Epithelial cell of prostate (primary cell): ENCODE measurements at regions not wholly inside any gene's neighbourhood (a gene's known extent, or its start where the extent isn't known, plus 50 kb on each side); places are given as distances from the start of the nearest gene placed in this dataset.

Experiments
- DNase-seq: peaks from one replicate; pipeline ENCODE4 v3.0.0-alpha.2; 2011; ENCODE audit warnings: low read depth, low spot score
- H3K27ac ChIP-seq: fragments of 450-650 bp; 2 replicates; pipeline ENCODE4 v1.5.1; 2017; ENCODE audit warnings: mild to moderate bottlenecking

- H3K27ac ChIP-seq = no peak overlapping the region
- no peak for DNase-seq
Observed at GRCh38 chr4:185920691-185921260, 108.8 kb upstream of the SORBS2 start.

- no peak overlapping the region for H3K27ac ChIP-seq
- no peak for DNase-seq
Observed at GRCh38 chr4:185921583-185922555, 109.9 kb upstream of the SORBS2 start.

GRCh38 chr4:185924458-185925044 is 112.6 kb upstream of the SORBS2 start:
- DNase-seq = no peak
- H3K27ac ChIP-seq = no peak overlapping the region

GRCh38 chr4:185925910-185926360 is 113.9 kb upstream of the SORBS2 start:
- H3K27ac ChIP-seq = no peak overlapping the region
- DNase-seq = no peak

- DNase-seq = no peak
- no peak overlapping the region for H3K27ac ChIP-seq
Observed at GRCh38 chr4:185931375-185931774, 119.4 kb upstream of the SORBS2 start.

- DNase-seq = no peak
- no peak overlapping the region for H3K27ac ChIP-seq
Observed at GRCh38 chr4:185931986-185932385, 120.0 kb upstream of the SORBS2 start.

GRCh38 chr4:185932491-185932890 is 120.5 kb upstream of the SORBS2 start:
- DNase-seq = no peak
- H3K27ac ChIP-seq = no peak overlapping the region

- H3K27ac ChIP-seq = no peak overlapping the region
- DNase-seq = no peak
Observed at GRCh38 chr4:185933078-185933581, 121.1 kb upstream of the SORBS2 start.

- no peak for DNase-seq
- no peak overlapping the region for H3K27ac ChIP-seq
Observed at GRCh38 chr4:185936650-185937376, 124.8 kb upstream of the SORBS2 start.

GRCh38 chr4:185938654-185939053 is 126.7 kb upstream of the SORBS2 start:
- H3K27ac ChIP-seq = no peak overlapping the region
- DNase-seq = no peak

GRCh38 chr4:185941461-185941860 is 127.5 kb upstream of the TLR3 start:
- no peak overlapping the region for H3K27ac ChIP-seq
- no peak for DNase-seq

- DNase-seq = no peak
- no peak overlapping the region for H3K27ac ChIP-seq
Observed at GRCh38 chr4:185945252-185945651, 123.7 kb upstream of the TLR3 start.

GRCh38 chr4:185945906-185946305 is 123.0 kb upstream of the TLR3 start:
- DNase-seq = no peak
- no peak overlapping the region for H3K27ac ChIP-seq

GRCh38 chr4:185950891-185951290 is 118.1 kb upstream of the TLR3 start:
- no peak for DNase-seq
- H3K27ac ChIP-seq = no peak overlapping the region

- DNase-seq = no peak
- H3K27ac ChIP-seq = no peak overlapping the region
Observed at GRCh38 chr4:185955151-185955770, 113.7 kb upstream of the TLR3 start.

- no peak overlapping the region for H3K27ac ChIP-seq
- no peak for DNase-seq
Observed at GRCh38 chr4:185955826-185956543, 113.0 kb upstream of the TLR3 start.

GRCh38 chr4:185956544-185956940 is 112.4 kb upstream of the TLR3 start:
- H3K27ac ChIP-seq = no peak overlapping the region
- no peak for DNase-seq

- no peak for DNase-seq
- H3K27ac ChIP-seq = no peak overlapping the region
Observed at GRCh38 chr4:185958094-185958747, 110.7 kb upstream of the TLR3 start.
